GM23248 (cell line): ENCODE measurements at regions not wholly inside any gene's neighbourhood (a gene's known extent, or its start where the extent isn't known, plus 50 kb on each side); places are given as distances from the start of the nearest gene placed in this dataset.

Source experiments
- DNase-seq: peaks from one replicate; pipeline ENCODE4 v3.0.0-alpha.2; 2015
- H2AFZ ChIP-seq: fragments of 200-600 bp; sonication (generic); 2 replicates; pipeline ENCODE4 v1.6.1; 2016; ENCODE audit warnings: antibody characterized with exemption
- H3F3A ChIP-seq: fragments of 200-600 bp; sonication (generic); 2 replicates; pipeline ENCODE4 v1.6.1; 2016; ENCODE audit warnings: mild to moderate bottlenecking, antibody characterized with exemption, mixed run types; ENCODE audit not compliant: insufficient read depth
- H3K27ac ChIP-seq: fragments of 200-600 bp; sonication (generic); 2 replicates; pipeline ENCODE4 v1.5.1; 2016; ENCODE audit warnings: mild to moderate bottlenecking
- H3K27me3 ChIP-seq: fragments of 200-600 bp; sonication (generic); replicated peaks from 2 replicates; pipeline ENCODE4 v1.6.1; 2016; ENCODE audit warnings: mild to moderate bottlenecking; ENCODE audit not compliant: insufficient read depth
- H3K36me3 ChIP-seq: fragments of 200-600 bp; sonication (generic); 2 replicates; pipeline ENCODE4 v1.6.1; 2016; ENCODE audit warnings: low read depth, mild to moderate bottlenecking
- H3K4me1 ChIP-seq: fragments of 200-600 bp; sonication (generic); 2 replicates; pipeline ENCODE4 v1.6.1; 2016; ENCODE audit warnings: mild to moderate bottlenecking; ENCODE audit not compliant: insufficient read depth
- H3K4me2 ChIP-seq: fragments of 200-600 bp; sonication (generic); one replicate; pipeline ENCODE4 v1.6.1; 2016; ENCODE audit warnings: mild to moderate bottlenecking; ENCODE audit not compliant: unreplicated experiment
- H3K4me3 ChIP-seq: fragments of 200-600 bp; sonication (generic); 2 replicates; pipeline ENCODE4 v1.5.1; 2016; ENCODE audit warnings: mild to moderate bottlenecking
- H3K79me2 ChIP-seq: fragments of 200-600 bp; sonication (generic); 2 replicates; pipeline ENCODE4 v1.6.1; 2016; ENCODE audit warnings: mild to moderate bottlenecking; ENCODE audit not compliant: insufficient read depth
- H3K9ac ChIP-seq: fragments of 200-600 bp; sonication (generic); 2 replicates; pipeline ENCODE4 v1.6.1; 2016; ENCODE audit warnings: mild to moderate bottlenecking
- H3K9me2 ChIP-seq: fragments of 200-600 bp; sonication (generic); 2 replicates; pipeline ENCODE4 v1.6.1; 2016; ENCODE audit warnings: mixed run types, mild to moderate bottlenecking, moderate library complexity; ENCODE audit not compliant: insufficient read depth
- H3K9me3 ChIP-seq: fragments of 200-600 bp; sonication (generic); one replicate; pipeline ENCODE4 v1.6.1; 2017; ENCODE audit warnings: low read depth
- H4K20me1 ChIP-seq: fragments of 200-600 bp; sonication (generic); 2 replicates; pipeline ENCODE4 v1.6.0; 2016; ENCODE audit not compliant: insufficient read depth
- EZH2 ChIP-seq: fragments of 200-600 bp; sonication (generic); IDR thresholded peaks from 2 replicates; pipeline ENCODE4 v1.6.1; 2018; ENCODE audit warnings: antibody characterized with exemption, mild to moderate bottlenecking; ENCODE audit not compliant: insufficient read depth, poor library complexity, severe bottlenecking
- EZH2phosphoT487 ChIP-seq: fragments of 200-600 bp; sonication (generic); IDR thresholded peaks from 2 replicates; pipeline ENCODE4 v1.6.1; 2018; ENCODE audit warnings: antibody characterized with exemption, moderate library complexity, mild to moderate bottlenecking, low read depth; ENCODE audit not compliant: insufficient read depth
- WGBS, 2 experiments: methylation state at CpG; one replicate each; pipeline ENCODE4 v1.1.6; 2015 to 2017; ENCODE audit warnings: low lambda C conversion rate in 2 of 2, low coverage in 1 of 2; ENCODE audit errors: missing lambda C conversion rate in 2 of 2; 5-methylcytosine and 5-hydroxymethylcytosine counted together
- in situ Hi-C: fragments of 300-500 bp; cut with MboI; formaldehyde crosslinking; loops from 2 replicates; pipeline ENCODE4 v1.15.0; 2020

GRCh38 chr6:90895299-90896074, 308.6 kb upstream of the MAP3K7 start:
- no peak for TF ChIP-seq EZH2phosphoT487
- no peak for TF ChIP-seq EZH2
- Histone ChIP-seq H3K9me2 (no peaks in the 10 kb centered on the region), H3K4me2 (no peak overlapping the region), H3F3A (no peaks in the 10 kb centered on the region), H3K4me3 (no peak overlapping the region), H4K20me1 (no peaks in the 10 kb centered on the region), H2AFZ (no peak overlapping the region), H3K9me3 (no peaks in the 10 kb centered on the region), H3K9ac (no peak overlapping the region), H3K27ac (no peak overlapping the region), H3K4me1 (no peaks in the 10 kb centered on the region), H3K27me3 (no peaks in the 10 kb centered on the region), H3K79me2 (no peaks in the 10 kb centered on the region), H3K36me3 (no peaks in the 10 kb centered on the region)
- in situ Hi-C loops = no loop called here
- 10 to 14% methylated on average over 9 of the region's 9 CpGs for WGBS, 2 experiments
- no peak for DNase-seq

- no peaks in the 10 kb centered on the region for H3K79me2 ChIP-seq
- H3F3A ChIP-seq = no peaks in the 10 kb centered on the region
- no peaks in the 10 kb centered on the region for H3K9me2 ChIP-seq
- H3K4me1 ChIP-seq = no peaks in the 10 kb centered on the region
- 22 to 34% methylated on average over 9 of the region's 9 CpGs for WGBS, 2 experiments
- no peak overlapping the region for H3K4me2 ChIP-seq
- H3K9me3 ChIP-seq = no peaks in the 10 kb centered on the region
- H4K20me1 ChIP-seq = no peaks in the 10 kb centered on the region
- H3K9ac ChIP-seq = no peak overlapping the region
- no peak for DNase-seq
- no peak overlapping the region for H2AFZ ChIP-seq
- in situ Hi-C loops = no loop called here
- TF ChIP-seq EZH2 = no peak
- no peak for TF ChIP-seq EZH2phosphoT487
- no peaks in the 10 kb centered on the region for H3K36me3 ChIP-seq
- H3K4me3 ChIP-seq = no peak overlapping the region
- H3K27ac ChIP-seq = no peak overlapping the region
- H3K27me3 ChIP-seq = no peaks in the 10 kb centered on the region
Observed at GRCh38 chr6:90894285-90895130, 307.6 kb upstream of the MAP3K7 start.

GRCh38 chr6:90893400-90893799, 306.5 kb upstream of the MAP3K7 start:
- Histone ChIP-seq H3F3A (no peaks in the 10 kb centered on the region), H3K9me3 (no peaks in the 10 kb centered on the region), H3K4me1 (no peaks in the 10 kb centered on the region), H3K9me2 (no peaks in the 10 kb centered on the region), H2AFZ (no peak overlapping the region), H3K79me2 (no peaks in the 10 kb centered on the region), H3K9ac (no peak overlapping the region), H4K20me1 (no peaks in the 10 kb centered on the region), H3K36me3 (no peaks in the 10 kb centered on the region), H3K4me3 (no peak overlapping the region), H3K27ac (no peak overlapping the region), H3K27me3 (no peaks in the 10 kb centered on the region), H3K4me2 (no peak overlapping the region)
- in situ Hi-C loops = no loop called here
- no peak for DNase-seq
- TF ChIP-seq EZH2 (no peak), EZH2phosphoT487 (no peak)
- 14 to 17% methylated on average over 4 of the region's 4 CpGs for WGBS, 2 experiments

- no peaks in the 10 kb centered on the region for H3K36me3 ChIP-seq
- H3K4me2 ChIP-seq = no peak overlapping the region
- no peak overlapping the region for H3K27ac ChIP-seq
- 2 to 6% methylated on average over 3 of the region's 3 CpGs for WGBS, 2 experiments
- no peaks in the 10 kb centered on the region for H3K9me3 ChIP-seq
- no peak overlapping the region for H3K9ac ChIP-seq
- no peak for TF ChIP-seq EZH2
- no peak for TF ChIP-seq EZH2phosphoT487
- no peak overlapping the region for H2AFZ ChIP-seq
- in situ Hi-C loops = no loop called here
- H4K20me1 ChIP-seq = no peaks in the 10 kb centered on the region
- H3K79me2 ChIP-seq = no peaks in the 10 kb centered on the region
- no peaks in the 10 kb centered on the region for H3K27me3 ChIP-seq
- no peaks in the 10 kb centered on the region for H3K4me1 ChIP-seq
- H3F3A ChIP-seq = no peaks in the 10 kb centered on the region
- DNase-seq = no peak
- H3K9me2 ChIP-seq = no peaks in the 10 kb centered on the region
- H3K4me3 ChIP-seq = no peak overlapping the region
Observed at GRCh38 chr6:90892271-90892670, 305.4 kb upstream of the MAP3K7 start.
